Parathyroid adenoma (tissue), 2 donors: ENCODE measurements at regions not wholly inside any gene's neighbourhood (a gene's known extent, or its start where the extent isn't known, plus 50 kb on each side); places are given as distances from the start of the nearest gene placed in this dataset.
"Not testable (repeated sequence)": the region's sequence is repeated elsewhere in the genome, so short reads cannot be mapped to it uniquely, and the experiment has no call there.

Source experiments
- H2AFZ ChIP-seq: fragments of 300-600 bp; sonication (generic); one replicate; pipeline ENCODE4 v1.7.0; 2017; ENCODE audit warnings: antibody characterized with exemption, mild to moderate bottlenecking
- H3K27ac ChIP-seq: fragments of 300-600 bp; sonication (generic); one replicate; pipeline ENCODE4 v1.7.0; 2017
- H3K27me3 ChIP-seq: fragments of 300-600 bp; sonication (generic); one replicate; pipeline ENCODE4 v1.7.0; 2017; ENCODE audit warnings: low read length; ENCODE audit not compliant: control insufficient read depth, insufficient read depth
- H3K36me3 ChIP-seq: fragments of 300-600 bp; sonication (generic); one replicate; pipeline ENCODE4 v1.7.0; 2017; ENCODE audit warnings: low read length; ENCODE audit not compliant: control insufficient read depth, insufficient read depth
- H3K4me1 ChIP-seq: fragments of 300-600 bp; sonication (generic); one replicate; pipeline ENCODE4 v1.7.0; 2017; ENCODE audit warnings: control low read depth
- H3K4me2 ChIP-seq: fragments of 300-600 bp; sonication (generic); one replicate; pipeline ENCODE4 v1.7.0; 2017; ENCODE audit warnings: low read length
- H3K4me3 ChIP-seq: fragments of 300-600 bp; sonication (generic); one replicate; pipeline ENCODE4 v1.7.0; 2017; ENCODE audit warnings: low read depth, low read length
- H3K79me2 ChIP-seq: fragments of 300-600 bp; sonication (generic); one replicate; pipeline ENCODE4 v1.7.0; 2017; ENCODE audit warnings: control low read depth
- H3K9ac ChIP-seq: fragments of 300-600 bp; sonication (generic); one replicate; pipeline ENCODE4 v1.7.0; 2017; ENCODE audit warnings: mild to moderate bottlenecking
- H3K9me3 ChIP-seq: fragments of 300-600 bp; sonication (generic); one replicate; pipeline ENCODE4 v1.7.0; 2017; ENCODE audit warnings: low read length; ENCODE audit not compliant: control insufficient read depth
- CTCF ChIP-seq: fragments of 300-600 bp; sonication (generic); IDR thresholded peaks from one replicate; pipeline ENCODE4 v1.7.0; 2017; ENCODE audit warnings: antibody characterized with exemption, mild to moderate bottlenecking
- donor health status: primary hyperparathyroidism.

GRCh38 chr10:7108141-7108540, 302.7 kb downstream of the SFMBT2 start:
- H3K9ac ChIP-seq, result no peak overlapping the region
- H2AFZ ChIP-seq, result no peak overlapping the region
- H3K4me3 ChIP-seq, result no peak overlapping the region
- no peak overlapping the region for H3K4me2 ChIP-seq
- no peaks in the 10 kb centered on the region for H3K4me1 ChIP-seq
- no peaks in the 10 kb centered on the region for H3K27me3 ChIP-seq
- no peak for TF ChIP-seq CTCF
- H3K9me3 ChIP-seq, result no peaks in the 10 kb centered on the region
- H3K27ac ChIP-seq, result no peak overlapping the region
- H3K79me2 ChIP-seq, result no peaks in the 10 kb centered on the region
- no peaks in the 10 kb centered on the region for H3K36me3 ChIP-seq

GRCh38 chr10:7107285-7107684, 303.5 kb downstream of the SFMBT2 start:
- no peak for TF ChIP-seq CTCF
- Histone ChIP-seq H3K27me3 (no peaks in the 10 kb centered on the region), H3K27ac (no peak overlapping the region), H3K4me2 (no peak overlapping the region), H3K9me3 (no peaks in the 10 kb centered on the region), H2AFZ (no peak overlapping the region), H3K4me1 (no peaks in the 10 kb centered on the region), H3K79me2 (no peaks in the 10 kb centered on the region), H3K36me3 (no peaks in the 10 kb centered on the region), H3K4me3 (no peak overlapping the region), H3K9ac (no peak overlapping the region)

GRCh38 chr10:7104379-7104778, 306.5 kb downstream of the SFMBT2 start:
- H3K36me3 ChIP-seq, H3K27ac ChIP-seq, H3K4me2 ChIP-seq, H3K79me2 ChIP-seq, H3K4me3 ChIP-seq, H3K9me3 ChIP-seq, H2AFZ ChIP-seq, H3K27me3 ChIP-seq, H3K4me1 ChIP-seq, H3K9ac ChIP-seq: not testable (repeated sequence)

- TF ChIP-seq CTCF, result no peak
- H3K9me3 ChIP-seq, result no peaks in the 10 kb centered on the region
- no peaks in the 10 kb centered on the region for H3K36me3 ChIP-seq
- H3K27me3 ChIP-seq, result no peaks in the 10 kb centered on the region
- no peaks in the 10 kb centered on the region for H3K4me1 ChIP-seq
- no peak overlapping the region for H3K4me3 ChIP-seq
- no peak overlapping the region for H2AFZ ChIP-seq
- no peak overlapping the region for H3K9ac ChIP-seq
- H3K4me2 ChIP-seq, result no peak overlapping the region
- no peaks in the 10 kb centered on the region for H3K79me2 ChIP-seq
- H3K27ac ChIP-seq, result no peak overlapping the region
Measured at GRCh38 chr10:7102557-7103349, 308.1 kb downstream of the SFMBT2 start.

GRCh38 chr10:7102084-7102483, 308.8 kb downstream of the SFMBT2 start:
- no peak overlapping the region for H3K9ac ChIP-seq
- H3K27me3 ChIP-seq, result no peaks in the 10 kb centered on the region
- H3K4me1 ChIP-seq, result no peaks in the 10 kb centered on the region
- no peak overlapping the region for H3K4me2 ChIP-seq
- H3K27ac ChIP-seq, result no peak overlapping the region
- H3K4me3 ChIP-seq, result no peak overlapping the region
- TF ChIP-seq CTCF, result no peak
- no peaks in the 10 kb centered on the region for H3K79me2 ChIP-seq
- H3K9me3 ChIP-seq, result no peaks in the 10 kb centered on the region
- H2AFZ ChIP-seq, result no peak overlapping the region
- no peaks in the 10 kb centered on the region for H3K36me3 ChIP-seq
